ENCODE measurements at regions not wholly inside any gene's neighbourhood (a gene's known extent, or its start where the extent isn't known, plus 50 kb on each side); places are given as distances from the start of the nearest gene placed in this dataset.

DNA sequence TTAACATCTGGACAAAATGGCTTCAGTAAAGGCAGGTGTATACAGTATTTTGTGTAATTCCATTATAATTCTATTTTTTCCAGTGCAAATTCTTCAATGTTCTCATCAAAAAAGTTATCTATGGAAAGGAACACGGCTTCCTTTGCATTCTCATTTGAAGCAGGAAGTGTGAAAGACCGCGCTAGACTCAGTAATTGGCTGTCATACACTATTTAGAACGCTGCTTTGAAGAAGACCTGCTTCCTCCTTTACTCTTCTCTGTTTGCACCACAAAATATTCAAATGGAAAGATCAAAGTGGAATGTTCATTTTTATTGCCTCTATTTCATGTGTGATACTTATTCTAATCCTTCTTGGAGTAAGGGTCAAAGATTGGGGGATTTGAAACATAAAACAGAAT lies 883.7 kb downstream of the TSN start:
- TF ChIP-seq POLR2A (IDR thresholded peaks at IDR 0.05; ENCODE audit: control extremely low read depth in 1 of 2, low read depth in 2 of 2, low read length in 2 of 2) (no peak), BRCA1 (IDR thresholded peaks at IDR 0.05; ENCODE audit: low read depth, low read length) (no peak), HDAC2 (IDR thresholded peaks at IDR 0.05; ENCODE audit: borderline replicate concordance in 1 of 2, low read depth in 2 of 2, low read length in 2 of 2) (no peak), POLR2AphosphoS5 (IDR thresholded peaks at IDR 0.05; ENCODE audit: low read depth, low read length) (no peak)
